ENCODE measurements at regions not wholly inside any gene's neighbourhood (a gene's known extent, or its start where the extent isn't known, plus 50 kb on each side); places are given as distances from the start of the nearest gene placed in this dataset.

- no peaks in the 10 kb centered on the region for H3K27me3 ChIP-seq
- no peak overlapping the region for H3K4me3 ChIP-seq (ENCODE audit: low read depth, low read length)
- no peaks in the 10 kb centered on the region for H3K9me3 ChIP-seq
- DNase-seq: no peak
- H3K36me3 ChIP-seq: no peaks in the 10 kb centered on the region
- H3K4me1 ChIP-seq: peaks cover 33% of the 10 kb centered on the region
- no peak for TF ChIP-seq CTCF (IDR thresholded peaks at IDR 0.05; ENCODE audit: low read depth, low read length)
Measured at GRCh38 chr10:78744491-78745090, 324.2 kb upstream of the ZMIZ1 start.

DNA sequence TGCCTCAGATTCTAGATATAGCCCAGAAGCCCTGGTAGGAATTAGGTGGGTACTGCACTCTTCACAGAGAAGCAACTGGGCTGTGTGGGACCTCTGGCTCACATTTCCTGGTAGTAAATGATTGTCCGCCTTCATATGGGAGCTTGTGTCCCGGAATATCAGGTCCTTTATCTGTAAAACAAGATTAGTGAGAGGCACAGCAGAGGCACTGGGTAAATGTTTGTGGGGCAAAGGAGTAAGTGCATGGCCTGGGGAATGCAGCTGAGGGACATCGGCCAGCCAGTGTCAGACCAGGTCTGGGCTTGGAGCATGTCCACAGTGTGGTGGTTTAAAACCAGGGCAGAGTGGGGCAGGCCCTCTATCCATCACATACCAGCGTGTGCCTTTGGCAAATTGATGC is 323.3 kb upstream of the ZMIZ1 start:
- no peaks in the 10 kb centered on the region for H3K27me3 ChIP-seq
- DNase-seq: peak; percentile 57
- TF ChIP-seq CTCF (IDR thresholded peaks at IDR 0.05; ENCODE audit: low read depth, low read length): no peak
- no peaks in the 10 kb centered on the region for H3K36me3 ChIP-seq
- no peaks in the 10 kb centered on the region for H3K9me3 ChIP-seq
- H3K4me3 ChIP-seq (ENCODE audit: low read depth, low read length): no peak overlapping the region
- peaks cover 33% of the 10 kb centered on the region for H3K4me1 ChIP-seq

- H3K4me3 ChIP-seq (ENCODE audit: low read depth, low read length): no peak overlapping the region
- no peaks in the 10 kb centered on the region for H3K9me3 ChIP-seq
- H3K27me3 ChIP-seq: no peaks in the 10 kb centered on the region
- no peak for DNase-seq
- H3K36me3 ChIP-seq: no peaks in the 10 kb centered on the region
- TF ChIP-seq CTCF (IDR thresholded peaks at IDR 0.05; ENCODE audit: low read depth, low read length): no peak
- peaks cover 33% of the 10 kb centered on the region for H3K4me1 ChIP-seq
Measured at GRCh38 chr10:78746155-78746763, 322.5 kb upstream of the ZMIZ1 start.

- no peak overlapping the region for H3K4me3 ChIP-seq (ENCODE audit: low read depth, low read length)
- H3K36me3 ChIP-seq: no peaks in the 10 kb centered on the region
- DNase-seq: no peak
- H3K27me3 ChIP-seq: no peaks in the 10 kb centered on the region
- H3K4me1 ChIP-seq: peaks cover 32% of the 10 kb centered on the region
- H3K9me3 ChIP-seq: no peaks in the 10 kb centered on the region
- no peak for TF ChIP-seq CTCF (IDR thresholded peaks at IDR 0.05; ENCODE audit: low read depth, low read length)
Measured at GRCh38 chr10:78747401-78748234, 321.1 kb upstream of the ZMIZ1 start.

GRCh38 chr10:78748235-78748533 is 320.6 kb upstream of the ZMIZ1 start:
- no peaks in the 10 kb centered on the region for H3K27me3 ChIP-seq
- no peak for TF ChIP-seq CTCF (IDR thresholded peaks at IDR 0.05; ENCODE audit: low read depth, low read length)
- DNase-seq: no peak
- H3K9me3 ChIP-seq: no peaks in the 10 kb centered on the region
- peaks cover 26% of the 10 kb centered on the region for H3K4me1 ChIP-seq
- no peak overlapping the region for H3K4me3 ChIP-seq (ENCODE audit: low read depth, low read length)
- H3K36me3 ChIP-seq: no peaks in the 10 kb centered on the region

DNA sequence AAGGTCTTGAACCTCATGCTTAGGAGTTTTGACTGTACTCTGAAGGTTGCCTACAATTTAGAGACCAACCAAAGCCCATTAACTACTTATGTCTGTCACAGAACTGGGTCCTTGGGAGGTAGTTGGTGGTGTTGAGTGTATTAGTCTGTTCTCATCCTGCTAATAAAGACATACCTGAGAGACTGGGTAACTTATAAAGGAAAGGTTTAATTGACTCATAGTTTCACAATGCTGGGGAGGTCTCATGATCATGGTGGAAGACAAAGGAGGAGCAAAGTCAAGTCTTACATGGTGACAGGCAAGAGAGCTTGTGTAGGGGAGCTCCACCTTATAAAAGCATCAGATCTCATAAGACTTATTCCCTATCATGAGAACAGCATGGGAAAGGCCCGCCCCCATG is 319.6 kb upstream of the ZMIZ1 start:
- no peaks in the 10 kb centered on the region for H3K27me3 ChIP-seq
- no peak for DNase-seq
- no peak overlapping the region for H3K4me3 ChIP-seq (ENCODE audit: low read depth, low read length)
- no peak for TF ChIP-seq CTCF (IDR thresholded peaks at IDR 0.05; ENCODE audit: low read depth, low read length)
- peaks cover 26% of the 10 kb centered on the region for H3K4me1 ChIP-seq
- H3K9me3 ChIP-seq: no peaks in the 10 kb centered on the region
- H3K36me3 ChIP-seq: no peaks in the 10 kb centered on the region
